Cardiac muscle cell (in vitro differentiated cells and primary cell): ENCODE measurements at regions not wholly inside any gene's neighbourhood (a gene's known extent, or its start where the extent isn't known, plus 50 kb on each side); places are given as distances from the start of the nearest gene placed in this dataset.

ENCODE experiments used
- DNase-seq, 2 donors: peaks; one replicate each; pipeline versions ENCODE4 v3.0.0 to v3.0.0-alpha.2; 2010 to 2017; ENCODE audit warnings: low read depth in 1 of 2, low spot score in 1 of 2
- H3K27ac ChIP-seq: fragments of 200-600 bp; sonication (generic); 2 replicates; pipeline ENCODE4 v1.5.1; 2016
- H3K27me3 ChIP-seq: fragments of 200-600 bp; sonication (generic); 2 replicates; pipeline ENCODE4 v1.6.0; 2016; ENCODE audit warnings: control low read depth
- H3K36me3 ChIP-seq: fragments of 200-600 bp; sonication (generic); 2 replicates; pipeline ENCODE4 v1.5.1; 2016; ENCODE audit warnings: control low read depth
- H3K4me1 ChIP-seq: fragments of 200-600 bp; sonication (generic); 2 replicates; pipeline ENCODE4 v1.8.1; 2017; ENCODE audit warnings: low read depth, mild to moderate bottlenecking, mixed run types
- H3K4me3 ChIP-seq: fragments of 200-600 bp; sonication (generic); 2 replicates; pipeline ENCODE4 v1.5.1; 2016; ENCODE audit warnings: mild to moderate bottlenecking
- H3K9me3 ChIP-seq: fragments of 200-600 bp; sonication (generic); 2 replicates; pipeline ENCODE4 v1.5.1; 2017; ENCODE audit warnings: low read depth, mild to moderate bottlenecking, control low read depth
- CTCF ChIP-seq: IDR thresholded peaks from 2 replicates; pipeline ENCODE4 v1.5.1; 2012; ENCODE audit warnings: low read depth, mild to moderate bottlenecking, low read length

DNA sequence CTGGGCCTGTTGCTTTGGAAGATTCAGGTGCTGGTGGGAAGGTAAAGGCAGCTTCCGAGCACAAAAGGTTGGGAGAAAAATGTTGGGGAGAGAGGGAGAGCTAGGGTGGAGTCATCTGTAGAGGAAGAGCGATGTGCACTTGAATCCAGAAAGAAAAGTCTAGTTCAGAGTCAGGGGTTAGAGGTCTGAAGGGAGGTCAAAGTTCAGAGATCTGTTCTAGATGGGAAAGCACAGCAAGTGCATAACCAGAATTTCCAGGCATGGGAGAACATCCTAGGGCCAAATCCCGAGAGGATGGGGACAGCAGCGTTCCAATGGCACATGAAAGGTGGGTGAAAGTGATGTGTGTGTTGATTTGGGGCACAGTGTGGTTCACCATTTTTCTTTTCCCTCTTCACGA, 51.5 kb upstream of the MKLN1 start:
- H3K36me3 ChIP-seq, result no peaks in the 10 kb centered on the region
- DNase-seq, result no peak
- no peaks in the 10 kb centered on the region for H3K9me3 ChIP-seq
- TF ChIP-seq CTCF, result no peak
- H3K27ac ChIP-seq, result no peak overlapping the region
- no peaks in the 10 kb centered on the region for H3K4me1 ChIP-seq
- H3K4me3 ChIP-seq, result no peak overlapping the region
- no peaks in the 10 kb centered on the region for H3K27me3 ChIP-seq

- Histone ChIP-seq H3K27ac (no peak overlapping the region), H3K9me3 (no peaks in the 10 kb centered on the region), H3K27me3 (no peaks in the 10 kb centered on the region), H3K4me1 (no peaks in the 10 kb centered on the region), H3K4me3 (no peak overlapping the region), H3K36me3 (no peaks in the 10 kb centered on the region)
- no peak for DNase-seq
- TF ChIP-seq CTCF, result no peak
Measured at GRCh38 chr7:131276748-131277147, 50.9 kb upstream of the MKLN1 start.
